Stimulated activated CD4-positive, alpha-beta T cell treated with anti-CD3 and anti-CD28 coated beads, Interleukin-12 subunit alpha, Interleukin-12 subunit beta, amount 100 ng/mL, for 48 hours (primary cell): ENCODE measurements at regions not wholly inside any gene's neighbourhood (a gene's known extent, or its start where the extent isn't known, plus 50 kb on each side); places are given as distances from the start of the nearest gene placed in this dataset.
A peak's percentile ranks its signal among the peaks of the same experiment; 100 is the strongest.

ENCODE experiments used
- DNase-seq, 3 donors: peaks; one replicate each; pipeline ENCODE4 v3.0.0-alpha.2; 2020; ENCODE audit warnings: low read depth in 2 of 3, low spot score in 1 of 3

GRCh38 chr7:155178096-155178495 lies 108.0 kb downstream of the HTR5A start:
- no peak for DNase-seq

- no peak for DNase-seq
Observed at GRCh38 chr7:155181768-155182167, 111.6 kb downstream of the HTR5A start.

GRCh38 chr7:155182406-155182970 lies 112.4 kb downstream of the HTR5A start:
- DNase-seq, result no peak

- DNase-seq, result no peak
Observed at GRCh38 chr7:155183655-155184054, 113.5 kb downstream of the HTR5A start.

GRCh38 chr7:155184923-155185322 lies 112.8 kb upstream of the INSIG1 start:
- no peak for DNase-seq

- DNase-seq, result no peak
Observed at GRCh38 chr7:155187061-155187785, 110.5 kb upstream of the INSIG1 start.

GRCh38 chr7:155188357-155188756 lies 109.3 kb upstream of the INSIG1 start:
- no peak for DNase-seq

- no peak for DNase-seq
Observed at GRCh38 chr7:155188821-155189581, 108.7 kb upstream of the INSIG1 start.

- DNase-seq, result no peak
Observed at GRCh38 chr7:155189590-155189989, 108.1 kb upstream of the INSIG1 start.

GRCh38 chr7:155190688-155191087 lies 107.0 kb upstream of the INSIG1 start:
- peak; percentile 31 to 81 (median 51) for DNase-seq

- no peak for DNase-seq
Observed at GRCh38 chr7:155191137-155191536, 106.5 kb upstream of the INSIG1 start.

- DNase-seq, result no peak
Observed at GRCh38 chr7:155191901-155192478, 105.7 kb upstream of the INSIG1 start.

- DNase-seq, result no peak
Observed at GRCh38 chr7:155192961-155193640, 104.6 kb upstream of the INSIG1 start.

- DNase-seq, result no peak
Observed at GRCh38 chr7:155193716-155194115, 104.0 kb upstream of the INSIG1 start.

GRCh38 chr7:155194382-155195140 lies 103.1 kb upstream of the INSIG1 start:
- DNase-seq, result no peak

GRCh38 chr7:155195939-155196523 lies 101.6 kb upstream of the INSIG1 start:
- DNase-seq, result no peak

GRCh38 chr7:155198196-155198892 lies 99.3 kb upstream of the INSIG1 start:
- no peak for DNase-seq

- DNase-seq, result peak; percentile 34 to 53 (median 45)
Observed at GRCh38 chr7:155198901-155199845, 98.5 kb upstream of the INSIG1 start.
